Ovary (tissue), 3 donors: ENCODE measurements at regions not wholly inside any gene's neighbourhood (a gene's known extent, or its start where the extent isn't known, plus 50 kb on each side); places are given as distances from the start of the nearest gene placed in this dataset.

Experiments used
- CTCF ChIP-seq, 3 donors: fragments of 450-650 bp in 2 of 3; fragments of 200-600 bp in 1 of 3; IDR thresholded peaks; one replicate each; pipeline versions ENCODE4 v1.5.1 to v1.8.0; 2016 to 2022; ENCODE audit warnings: antibody characterized with exemption in 3 of 3, mild to moderate bottlenecking in 1 of 3
- POLR2A ChIP-seq: fragments of 450-650 bp; IDR thresholded peaks from one replicate; pipeline ENCODE4 v1.6.1; 2017; ENCODE audit warnings: antibody characterized with exemption, mild to moderate bottlenecking, moderate library complexity
- donor health status: DM: no; HTN: no; CAD: no.

GRCh38 chr9:23438299-23438907, 387.6 kb downstream of the ELAVL2 start:
- TF ChIP-seq CTCF (IDR thresholded peaks at IDR 0.05) (no peak), POLR2A (no peak)
